ENCODE measurements at regions not wholly inside any gene's neighbourhood (a gene's known extent, or its start where the extent isn't known, plus 50 kb on each side); places are given as distances from the start of the nearest gene placed in this dataset.

DNA sequence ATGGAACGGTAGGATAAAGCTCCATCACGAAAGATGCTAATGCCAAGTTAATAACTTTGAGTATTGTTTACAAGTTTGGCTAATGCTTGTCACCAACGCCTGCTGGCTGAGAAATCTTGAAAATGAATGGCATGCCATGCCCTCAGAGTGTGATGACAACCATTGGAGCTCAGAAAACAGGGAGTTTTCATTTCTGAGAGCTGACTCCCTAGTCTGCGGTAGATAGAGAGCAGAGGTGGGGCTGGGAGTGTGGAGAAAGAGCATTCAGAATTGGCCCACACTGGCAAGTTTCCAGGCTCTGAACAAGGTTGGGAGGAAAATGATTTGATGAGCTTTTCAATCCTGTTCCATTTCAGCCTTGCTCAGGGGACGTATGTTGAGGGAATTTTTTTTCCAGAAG is 183.9 kb downstream of the CPEB2 start:
- no peak for DNase-seq

DNA sequence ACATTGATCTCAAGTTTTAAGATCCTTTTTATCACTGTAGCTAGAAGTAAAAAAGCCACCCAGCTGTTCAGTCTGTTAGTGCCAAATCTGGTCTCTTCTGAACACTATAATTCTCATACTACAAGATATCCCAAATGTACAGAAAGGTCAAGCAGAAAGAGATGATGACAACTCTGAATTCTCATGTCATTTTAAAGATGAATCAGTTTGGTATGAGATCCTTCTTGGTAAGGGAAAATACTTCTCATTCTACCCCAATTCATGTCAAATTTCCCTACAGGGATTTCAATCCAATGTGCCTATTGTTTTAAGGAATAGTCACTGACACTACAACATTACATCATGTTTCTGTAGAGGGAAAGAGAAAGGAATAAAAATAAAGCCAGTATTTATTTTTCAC is 184.5 kb downstream of the CPEB2 start:
- H3K9me3 ChIP-seq: no peaks in the 10 kb centered on the region
- no peaks in the 10 kb centered on the region for H3K4me1 ChIP-seq
- no peak overlapping the region for H3K27ac ChIP-seq
- ATAC-seq (no peak), DNase-seq (no peak)
- H3K36me3 ChIP-seq: no peaks in the 10 kb centered on the region
- H3K27me3 ChIP-seq: no peaks in the 10 kb centered on the region
- no peak overlapping the region for H3K4me3 ChIP-seq
- TF ChIP-seq, protein P1, sequence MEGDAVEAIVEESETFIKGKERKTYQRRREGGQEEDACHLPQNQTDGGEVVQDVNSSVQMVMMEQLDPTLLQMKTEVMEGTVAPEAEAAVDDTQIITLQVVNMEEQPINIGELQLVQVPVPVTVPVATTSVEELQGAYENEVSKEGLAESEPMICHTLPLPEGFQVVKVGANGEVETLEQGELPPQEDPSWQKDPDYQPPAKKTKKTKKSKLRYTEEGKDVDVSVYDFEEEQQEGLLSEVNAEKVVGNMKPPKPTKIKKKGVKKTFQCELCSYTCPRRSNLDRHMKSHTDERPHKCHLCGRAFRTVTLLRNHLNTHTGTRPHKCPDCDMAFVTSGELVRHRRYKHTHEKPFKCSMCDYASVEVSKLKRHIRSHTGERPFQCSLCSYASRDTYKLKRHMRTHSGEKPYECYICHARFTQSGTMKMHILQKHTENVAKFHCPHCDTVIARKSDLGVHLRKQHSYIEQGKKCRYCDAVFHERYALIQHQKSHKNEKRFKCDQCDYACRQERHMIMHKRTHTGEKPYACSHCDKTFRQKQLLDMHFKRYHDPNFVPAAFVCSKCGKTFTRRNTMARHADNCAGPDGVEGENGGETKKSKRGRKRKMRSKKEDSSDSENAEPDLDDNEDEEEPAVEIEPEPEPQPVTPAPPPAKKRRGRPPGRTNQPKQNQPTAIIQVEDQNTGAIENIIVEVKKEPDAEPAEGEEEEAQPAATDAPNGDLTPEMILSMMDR (IDR thresholded peaks at IDR 0.05): no peak
- intact Hi-C loops (cut with DNase I): no loop called here

More for the DNA sequence above, 183.9 kb downstream of the CPEB2 start:
- TF ChIP-seq, protein P1 (IDR thresholded peaks at IDR 0.05): no peak
- Histone ChIP-seq H3K27ac (no peak overlapping the region), H3K27me3 (no peaks in the 10 kb centered on the region), H3K4me3 (no peak overlapping the region), H3K9me3 (no peaks in the 10 kb centered on the region), H3K36me3 (no peaks in the 10 kb centered on the region), H3K4me1 (no peaks in the 10 kb centered on the region)
- no peak for ATAC-seq
- intact Hi-C loops (cut with DNase I): no loop called here

DNA sequence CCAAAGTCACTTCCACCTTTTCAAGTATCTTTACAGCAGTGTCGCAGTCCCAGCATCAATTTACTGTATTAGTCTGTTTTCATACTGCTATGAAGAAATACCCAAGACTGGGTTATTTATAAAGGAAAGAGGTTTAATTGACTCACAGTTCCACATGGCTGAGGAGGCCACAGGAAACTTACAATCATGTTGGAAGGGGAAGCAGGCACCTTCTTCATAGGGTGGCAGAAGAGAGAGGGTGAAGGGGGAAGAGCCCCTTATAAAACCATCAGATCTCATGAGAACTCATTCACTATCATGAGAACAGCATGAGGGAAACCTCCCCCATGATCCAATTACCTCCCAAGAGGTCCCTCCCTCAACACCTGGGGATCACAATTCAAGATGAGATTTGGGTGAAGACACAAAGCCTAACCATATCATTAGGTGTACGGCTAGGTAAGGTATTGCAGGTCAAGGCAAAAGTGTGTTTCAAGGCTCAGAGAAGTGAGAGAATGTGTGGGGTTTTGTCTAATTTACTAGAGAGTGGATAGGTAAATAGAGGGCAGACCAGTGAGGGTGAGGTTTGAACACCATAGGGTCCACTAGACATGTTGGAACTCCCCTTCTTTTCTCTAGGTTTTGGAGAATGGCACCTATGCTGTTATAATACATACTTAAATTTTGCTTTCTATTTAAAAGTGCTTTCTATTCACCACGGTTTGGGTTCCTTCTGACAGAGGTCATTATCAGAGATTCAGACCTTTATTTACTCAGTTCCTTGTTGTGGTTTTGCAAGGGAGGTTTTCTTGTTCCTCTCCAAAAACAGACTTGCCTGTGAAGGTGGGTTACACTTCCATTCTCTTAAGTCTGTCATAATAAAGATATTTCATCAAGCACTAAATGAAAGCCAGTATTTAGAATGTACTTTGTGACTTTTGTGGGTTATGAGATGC is 186.6 kb downstream of the CPEB2 start:
- Histone ChIP-seq H3K4me1 (no peaks in the 10 kb centered on the region), H3K27ac (no peak overlapping the region), H3K36me3 (no peaks in the 10 kb centered on the region), H3K27me3 (no peaks in the 10 kb centered on the region), H3K4me3 (no peak overlapping the region), H3K9me3 (no peaks in the 10 kb centered on the region)
- intact Hi-C loops (cut with DNase I): no loop called here
- TF ChIP-seq, protein P1 (IDR thresholded peaks at IDR 0.05): no peak
- DNase-seq (no peak), ATAC-seq (no peak)

DNA sequence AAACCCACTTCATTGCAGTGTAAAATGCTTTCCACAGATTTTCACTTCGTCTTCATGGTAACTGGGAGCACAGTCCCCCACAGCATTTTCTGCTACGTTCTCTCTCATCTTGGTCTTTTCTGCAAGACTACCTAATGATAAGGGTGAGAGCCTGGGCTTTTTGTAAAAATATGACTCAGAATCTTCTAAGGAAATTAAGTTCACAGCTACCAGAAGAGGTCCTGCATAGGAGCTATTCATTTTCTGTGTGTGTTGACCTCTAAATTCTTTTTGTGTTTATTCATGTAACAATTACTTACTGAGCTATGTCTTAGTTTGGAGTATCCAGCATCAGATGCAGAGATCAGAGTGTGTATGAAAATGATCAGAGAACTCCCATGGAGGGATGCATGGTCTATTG is 192.2 kb downstream of the CPEB2 start:
- TF ChIP-seq, protein P1 (IDR thresholded peaks at IDR 0.05): no peak
- DNase-seq (no peak), ATAC-seq (no peak)
- no peaks in the 10 kb centered on the region for H3K9me3 ChIP-seq
- no peaks in the 10 kb centered on the region for H3K27me3 ChIP-seq
- H3K4me3 ChIP-seq: no peak overlapping the region
- no peak overlapping the region for H3K27ac ChIP-seq
- H3K36me3 ChIP-seq: no peaks in the 10 kb centered on the region
- no peaks in the 10 kb centered on the region for H3K4me1 ChIP-seq
- intact Hi-C loops (cut with DNase I): no loop called here

DNA sequence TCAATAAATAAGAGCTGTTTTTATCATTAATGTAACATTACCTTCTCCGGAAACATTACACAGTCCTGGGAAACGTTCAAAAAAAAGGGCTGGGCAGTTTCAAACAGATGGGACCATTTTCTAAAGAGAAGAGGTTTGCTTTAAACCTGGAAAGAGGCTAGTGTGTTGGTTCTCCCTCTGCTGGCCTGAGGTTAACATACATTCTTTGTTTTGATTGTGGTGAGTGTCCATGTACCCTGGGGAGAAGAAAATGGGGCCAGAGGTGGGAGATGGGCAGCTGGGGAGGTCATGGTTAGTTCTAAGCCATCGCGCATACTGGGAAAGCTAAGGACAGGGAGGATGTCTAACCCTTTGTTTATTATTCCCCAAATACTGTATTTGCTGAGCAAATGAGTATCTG is 194.7 kb downstream of the CPEB2 start:
- ATAC-seq: no peak

More for the DNA sequence above, 194.7 kb downstream of the CPEB2 start:
- no peaks in the 10 kb centered on the region for H3K4me1 ChIP-seq
- H3K27ac ChIP-seq: no peak overlapping the region
- H3K27me3 ChIP-seq: no peaks in the 10 kb centered on the region
- intact Hi-C loops (cut with DNase I): no loop called here
- TF ChIP-seq, protein P1 (IDR thresholded peaks at IDR 0.05): no peak
- no peaks in the 10 kb centered on the region for H3K36me3 ChIP-seq
- H3K9me3 ChIP-seq: no peaks in the 10 kb centered on the region
- H3K4me3 ChIP-seq: no peak overlapping the region
- DNase-seq: no peak

All from left lung (tissue), 4 donors.